ACHN (cell line): ENCODE measurements at regions not wholly inside any gene's neighbourhood (a gene's known extent, or its start where the extent isn't known, plus 50 kb on each side); places are given as distances from the start of the nearest gene placed in this dataset.

Experiments
- DNase-seq: peaks from one replicate; pipeline ENCODE4 v3.0.0-alpha.2; 2015
- in situ Hi-C: cut with HindIII; loops from 2 replicates; pipeline ENCODE4 v1.10.0; 2017; ENCODE audit warnings: low sequenced_read_pairs, low pct_ligation_motif_present, low pct_unique_long_range_greater_than_20kb

GRCh38 chr12:4223273-4223845 lies 50.2 kb upstream of the CCND2 start:
- in situ Hi-C loops: no loop called here
- no peak for DNase-seq

- in situ Hi-C loops: no loop called here
- no peak for DNase-seq
These were observed 52.3 kb upstream of the CCND2 start for GRCh38 chr12:4221258-4221620.

- in situ Hi-C loops: no loop called here
- DNase-seq: no peak
These were observed 52.9 kb upstream of the CCND2 start for GRCh38 chr12:4220536-4221257.

- DNase-seq: no peak
- in situ Hi-C loops: no loop called here
These were observed 56.5 kb upstream of the CCND2 start for GRCh38 chr12:4217091-4217490.

GRCh38 chr12:4216187-4216927 lies 57.2 kb upstream of the CCND2 start:
- in situ Hi-C loops: no loop called here
- DNase-seq: no peak

- no peak for DNase-seq
- in situ Hi-C loops: no loop called here
These were observed 58.1 kb upstream of the CCND2 start for GRCh38 chr12:4215229-4216186.

GRCh38 chr12:4214877-4215228 lies 58.7 kb upstream of the CCND2 start:
- in situ Hi-C loops: no loop called here
- no peak for DNase-seq

- no peak for DNase-seq
- in situ Hi-C loops: no loop called here
These were observed 60.1 kb upstream of the CCND2 start for GRCh38 chr12:4213471-4213870.

- in situ Hi-C loops: no loop called here
- DNase-seq: no peak
These were observed 60.7 kb upstream of the CCND2 start for GRCh38 chr12:4212845-4213244.

- in situ Hi-C loops: no loop called here
- no peak for DNase-seq
These were observed 62.2 kb upstream of the CCND2 start for GRCh38 chr12:4211372-4211771.

GRCh38 chr12:4210183-4210582 lies 63.4 kb upstream of the CCND2 start:
- no peak for DNase-seq
- in situ Hi-C loops: no loop called here

- in situ Hi-C loops: no loop called here
These were observed 67.1 kb upstream of the CCND2 start for GRCh38 chr12:4206470-4206869.

GRCh38 chr12:4203772-4204376 lies 69.7 kb upstream of the CCND2 start:
- in situ Hi-C loops: no loop called here

More at GRCh38 chr12:4206470-4206869, 67.1 kb upstream of the CCND2 start:
- no peak for DNase-seq

GRCh38 chr12:4202918-4203317 lies 70.6 kb upstream of the CCND2 start:
- in situ Hi-C loops: no loop called here
- no peak for DNase-seq

More at GRCh38 chr12:4203772-4204376, 69.7 kb upstream of the CCND2 start:
- DNase-seq: no peak

GRCh38 chr12:4202487-4202886 lies 71.1 kb upstream of the CCND2 start:
- in situ Hi-C loops: no loop called here
- no peak for DNase-seq

- in situ Hi-C loops: no loop called here
These were observed 72.0 kb upstream of the CCND2 start for GRCh38 chr12:4201333-4202100.

GRCh38 chr12:4197922-4198763 lies 75.4 kb upstream of the CCND2 start:
- DNase-seq: no peak
- in situ Hi-C loops: no loop called here

More at GRCh38 chr12:4201333-4202100, 72.0 kb upstream of the CCND2 start:
- DNase-seq: no peak
